GM23338 (cell line): ENCODE measurements at regions not wholly inside any gene's neighbourhood (a gene's known extent, or its start where the extent isn't known, plus 50 kb on each side); places are given as distances from the start of the nearest gene placed in this dataset.

ENCODE experiments used
- ATAC-seq: fragments of 200-7000 bp; cut with Tn5 transposase; 3 replicates; pipeline ENCODE4 v1.9.1; 2020
- DNase-seq: peaks from one replicate; pipeline ENCODE4 v3.0.0-alpha.2; 2015; ENCODE audit warnings: low spot score
- H2AFZ ChIP-seq: fragments of 200-600 bp; sonication (generic); 2 replicates; pipeline ENCODE4 v1.8.0; 2016; ENCODE audit warnings: antibody characterized with exemption, mild to moderate bottlenecking, moderate library complexity
- H3F3A ChIP-seq: fragments of 200-600 bp; sonication (generic); replicated peaks from 2 replicates; pipeline ENCODE4 v1.8.0; 2017; ENCODE audit warnings: antibody characterized with exemption, mixed run types, low read depth
- H3K27ac ChIP-seq: fragments of 200-600 bp; sonication (generic); 2 replicates; pipeline ENCODE4 v1.6.1; 2016; ENCODE audit warnings: low read depth
- H3K27me3 ChIP-seq: fragments of 200-600 bp; sonication (generic); 2 replicates; pipeline ENCODE4 v1.8.0; 2016; ENCODE audit warnings: mild to moderate bottlenecking, mixed run types, moderate library complexity; ENCODE audit not compliant: insufficient read depth
- H3K36me3 ChIP-seq: fragments of 200-600 bp; sonication (generic); 2 replicates; pipeline ENCODE4 v1.8.0; 2016; ENCODE audit warnings: mild to moderate bottlenecking; ENCODE audit not compliant: insufficient read depth
- H3K4me1 ChIP-seq: fragments of 200-600 bp; sonication (generic); 2 replicates; pipeline ENCODE4 v1.8.0; 2016; ENCODE audit warnings: mild to moderate bottlenecking, moderate library complexity; ENCODE audit not compliant: insufficient read depth
- H3K4me2 ChIP-seq: fragments of 200-600 bp; sonication (generic); 2 replicates; pipeline ENCODE4 v1.7.1; 2017; ENCODE audit warnings: mixed run types
- H3K4me3 ChIP-seq: fragments of 200-600 bp; sonication (generic); 2 replicates; pipeline ENCODE4 v1.6.1; 2016; ENCODE audit warnings: mixed run types
- H3K79me2 ChIP-seq: fragments of 200-600 bp; sonication (generic); replicated peaks from 2 replicates; pipeline ENCODE4 v1.8.0; 2017; ENCODE audit warnings: mild to moderate bottlenecking; ENCODE audit not compliant: insufficient read depth
- H3K9me2 ChIP-seq: fragments of 200-600 bp; sonication (generic); 2 replicates; pipeline ENCODE4 v1.8.0; 2017; ENCODE audit not compliant: insufficient read depth
- H4K20me1 ChIP-seq: fragments of 200-600 bp; sonication (generic); replicated peaks from 2 replicates; pipeline ENCODE4 v1.8.0; 2017; ENCODE audit warnings: mild to moderate bottlenecking; ENCODE audit not compliant: insufficient read depth
- H3K27ac Mint-ChIP-seq: 2 replicates; pipeline ENCODE4 v1.8.0; 2020; ENCODE audit warnings: inconsistent platforms, mild to moderate bottlenecking, moderate library complexity, mixed read lengths
- H3K27me3 Mint-ChIP-seq: 3 replicates; pipeline ENCODE4 v1.8.0; 2022; ENCODE audit warnings: low read depth, mild to moderate bottlenecking, moderate library complexity, mixed read lengths, inconsistent platforms; ENCODE audit not compliant: insufficient read depth, poor library complexity
- H3K36me3 Mint-ChIP-seq: 3 replicates; pipeline ENCODE4 v1.8.0; 2021; ENCODE audit warnings: low read depth, mild to moderate bottlenecking, inconsistent platforms, moderate library complexity, mixed read lengths
- H3K4me1 Mint-ChIP-seq: 3 replicates; pipeline ENCODE4 v1.8.0; 2020; ENCODE audit warnings: mild to moderate bottlenecking, inconsistent platforms, mixed read lengths
- H3K4me3 Mint-ChIP-seq: 3 replicates; pipeline ENCODE4 v1.8.0; 2021; ENCODE audit warnings: moderate library complexity, mild to moderate bottlenecking, inconsistent platforms, mixed read lengths
- H3K9me3 Mint-ChIP-seq: 3 replicates; pipeline ENCODE4 v1.8.0; 2020; ENCODE audit warnings: moderate library complexity, mild to moderate bottlenecking, inconsistent platforms, mixed read lengths
- CTCF ChIP-seq, 2 experiments: fragments of 200-600 bp in 1 of 2; sonication (generic) in 1 of 2; conservative IDR thresholded peaks; 2 replicates each; pipeline versions ENCODE4 v1.5.1 to v1.6.1; 2016 to 2017; ENCODE audit warnings: antibody characterized with exemption in 2 of 2, low read depth in 2 of 2, mild to moderate bottlenecking in 2 of 2, moderate library complexity in 1 of 2
- EZH2 ChIP-seq: fragments of 200-600 bp; sonication (generic); IDR thresholded peaks from one replicate; pipeline ENCODE4 v1.8.0; 2017; ENCODE audit warnings: antibody characterized with exemption, mild to moderate bottlenecking, low read depth; ENCODE audit not compliant: unreplicated experiment
- EZH2phosphoT487 ChIP-seq: fragments of 200-600 bp; sonication (generic); IDR thresholded peaks from one replicate; pipeline ENCODE4 v1.8.1; 2018; ENCODE audit warnings: antibody characterized with exemption; ENCODE audit not compliant: unreplicated experiment
- JUNB ChIP-seq: IDR thresholded peaks from one replicate; pipeline ENCODE4 v1.6.1; 2016; ENCODE audit warnings: antibody characterized with exemption; ENCODE audit not compliant: unreplicated experiment
- POLR2AphosphoS5 ChIP-seq: IDR thresholded peaks from 2 replicates; pipeline ENCODE4 v1.6.1; 2016; ENCODE audit warnings: antibody characterized with exemption, low read depth
- REST ChIP-seq: IDR thresholded peaks from one replicate; pipeline ENCODE4 v1.6.1; 2018; ENCODE audit warnings: antibody characterized with exemption; ENCODE audit not compliant: unreplicated experiment
- ZNF114 ChIP-seq: fragments of 250-450 bp; sonication (Bioruptor Pico); IDR thresholded peaks from 2 replicates; pipeline ENCODE4 v1.5.0; 2020; ENCODE audit warnings: mild to moderate bottlenecking, moderate library complexity
- ZNF331 ChIP-seq: fragments of 250-450 bp; sonication (Bioruptor Pico); IDR thresholded peaks from 2 replicates; pipeline ENCODE4 v1.5.0; 2020; ENCODE audit warnings: low read depth, mild to moderate bottlenecking, moderate library complexity
- TF ChIP-seq, protein P1 (sequence below): IDR thresholded peaks from 2 replicates; pipeline ENCODE4 v1.6.1; 2016; ENCODE audit warnings: antibody characterized with exemption

GRCh38 chr2:56587456-56587855 is 403.7 kb downstream of the CCDC85A start:
- Histone ChIP-seq H3F3A (no peaks in the 10 kb centered on the region), H3K36me3 (no peaks in the 10 kb centered on the region), H3K79me2 (no peaks in the 10 kb centered on the region), H2AFZ (no peak overlapping the region), H3K4me2 (no peak overlapping the region), H3K9me2 (peaks cover 9% of the 10 kb centered on the region; the same call in 1 of the 2 replicates), H3K27ac (no peak overlapping the region), H3K4me1 (peaks cover 18% of the 10 kb centered on the region), H4K20me1 (no peaks in the 10 kb centered on the region), H3K27me3 (no peaks in the 10 kb centered on the region), H3K4me3 (no peak overlapping the region)
- H3K9me3 Mint-ChIP-seq = no peaks in the 10 kb centered on the region
- DNase-seq (no peak), ATAC-seq (no peak)
- H3K36me3 Mint-ChIP-seq = no peaks in the 10 kb centered on the region
- H3K27ac Mint-ChIP-seq = no peak overlapping the region
- no peaks in the 10 kb centered on the region for H3K27me3 Mint-ChIP-seq
- peaks cover 12% of the 10 kb centered on the region for H3K4me1 Mint-ChIP-seq
- no peak overlapping the region for H3K4me3 Mint-ChIP-seq
- TF ChIP-seq, protein P1, sequence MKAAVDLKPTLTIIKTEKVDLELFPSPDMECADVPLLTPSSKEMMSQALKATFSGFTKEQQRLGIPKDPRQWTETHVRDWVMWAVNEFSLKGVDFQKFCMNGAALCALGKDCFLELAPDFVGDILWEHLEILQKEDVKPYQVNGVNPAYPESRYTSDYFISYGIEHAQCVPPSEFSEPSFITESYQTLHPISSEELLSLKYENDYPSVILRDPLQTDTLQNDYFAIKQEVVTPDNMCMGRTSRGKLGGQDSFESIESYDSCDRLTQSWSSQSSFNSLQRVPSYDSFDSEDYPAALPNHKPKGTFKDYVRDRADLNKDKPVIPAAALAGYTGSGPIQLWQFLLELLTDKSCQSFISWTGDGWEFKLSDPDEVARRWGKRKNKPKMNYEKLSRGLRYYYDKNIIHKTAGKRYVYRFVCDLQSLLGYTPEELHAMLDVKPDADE = no peak
- TF ChIP-seq REST (no peak), ZNF331 (CRISPR knock-in tag) (no peak), ZNF114 (CRISPR knock-in tag) (no peak), CTCF (conservative IDR thresholded peaks at IDR 0.05; ENCODE audit: low read depth in 2 of 2) (no peak), EZH2 (no peak), POLR2AphosphoS5 (no peak)

GRCh38 chr2:56589194-56589593 is 405.4 kb downstream of the CCDC85A start:
- Histone ChIP-seq H3K27ac (no peak overlapping the region), H4K20me1 (no peaks in the 10 kb centered on the region), H3K79me2 (no peaks in the 10 kb centered on the region), H3K4me3 (no peak overlapping the region), H3K4me1 (peaks cover 18% of the 10 kb centered on the region), H3F3A (no peaks in the 10 kb centered on the region), H3K4me2 (0 out of 2 replicates have a peak overlapping the region, but pooled peaks have one; percentile 34), H3K27me3 (no peaks in the 10 kb centered on the region), H2AFZ (no peak overlapping the region), H3K9me2 (peaks cover 9% of the 10 kb centered on the region; the same call in 1 of the 2 replicates), H3K36me3 (no peaks in the 10 kb centered on the region)
- Mint-ChIP-seq H3K27me3 (no peaks in the 10 kb centered on the region), H3K4me1 (peaks cover 12% of the 10 kb centered on the region), H3K9me3 (no peaks in the 10 kb centered on the region), H3K4me3 (no peak overlapping the region), H3K36me3 (no peaks in the 10 kb centered on the region), H3K27ac (no peak overlapping the region)
- ATAC-seq (no peak), DNase-seq (no peak)
- TF ChIP-seq EZH2phosphoT487 = no peak
- no peak for TF ChIP-seq ZNF114 (CRISPR knock-in tag)
- TF ChIP-seq JUNB = no peak
- TF ChIP-seq EZH2 = no peak
- no peak for TF ChIP-seq REST
- no peak for TF ChIP-seq POLR2AphosphoS5
